Brain microvascular endothelial cell (primary cell): ENCODE measurements at regions not wholly inside any gene's neighbourhood (a gene's known extent, or its start where the extent isn't known, plus 50 kb on each side); places are given as distances from the start of the nearest gene placed in this dataset.

ENCODE experiments used
- DNase-seq: peaks from one replicate; pipeline ENCODE4 v3.0.0-alpha.2; 2020
- H3K27ac ChIP-seq: fragments of 250-450 bp; sonication (Bioruptor Pico); 2 replicates; pipeline ENCODE4 v1.5.1; 2020; ENCODE audit warnings: mild to moderate bottlenecking, moderate library complexity
- H3K27me3 ChIP-seq: fragments of 250-450 bp; sonication (Bioruptor Pico); replicated peaks from 2 replicates; pipeline ENCODE4 v1.5.1; 2020; ENCODE audit warnings: mild to moderate bottlenecking
- H3K36me3 ChIP-seq: fragments of 250-450 bp; sonication (Bioruptor Pico); replicated peaks from 2 replicates; pipeline ENCODE4 v1.5.1; 2020; ENCODE audit warnings: mild to moderate bottlenecking
- H3K4me3 ChIP-seq: 2 replicates; pipeline ENCODE4 v1.5.1; 2011; ENCODE audit warnings: low read depth, mild to moderate bottlenecking, control low read depth, low read length, moderate library complexity
- in situ Hi-C: cut with HindIII; loops from 2 replicates; pipeline ENCODE4 v1.10.0; 2017; ENCODE audit warnings: low sequenced_read_pairs, low pct_ligation_motif_present
- TF ChIP-seq, protein P1 (sequence below): IDR thresholded peaks from 2 replicates; pipeline ENCODE4 v1.5.1; 2011; ENCODE audit warnings: low read depth, mild to moderate bottlenecking, moderate library complexity, low read length, control low read depth, inconsistent platforms; ENCODE audit errors: missing control alignments

DNA sequence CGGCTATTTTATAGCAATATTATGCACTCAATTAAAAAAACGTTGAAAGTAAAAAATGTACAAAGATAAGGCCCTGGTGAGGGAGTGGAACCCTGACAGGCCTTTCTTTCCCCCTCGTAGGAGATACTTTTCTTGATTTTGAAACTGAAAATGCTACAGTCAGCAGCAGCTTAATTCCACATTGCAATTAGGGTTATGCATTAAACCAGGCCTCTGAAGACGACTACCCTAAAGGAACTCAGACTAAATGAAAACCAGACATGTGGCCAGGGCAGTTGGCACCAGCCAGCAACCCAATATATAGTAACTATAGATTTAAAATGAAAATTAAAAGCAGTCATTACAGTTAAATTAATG, 463.2 kb upstream of the MAF start:
- Histone ChIP-seq H3K27me3 (no peaks in the 10 kb centered on the region), H3K27ac (no peak overlapping the region), H3K36me3 (no peaks in the 10 kb centered on the region), H3K4me3 (no peak overlapping the region)
- DNase-seq, result no peak
- in situ Hi-C loops, result no loop called here
- TF ChIP-seq, protein P1, sequence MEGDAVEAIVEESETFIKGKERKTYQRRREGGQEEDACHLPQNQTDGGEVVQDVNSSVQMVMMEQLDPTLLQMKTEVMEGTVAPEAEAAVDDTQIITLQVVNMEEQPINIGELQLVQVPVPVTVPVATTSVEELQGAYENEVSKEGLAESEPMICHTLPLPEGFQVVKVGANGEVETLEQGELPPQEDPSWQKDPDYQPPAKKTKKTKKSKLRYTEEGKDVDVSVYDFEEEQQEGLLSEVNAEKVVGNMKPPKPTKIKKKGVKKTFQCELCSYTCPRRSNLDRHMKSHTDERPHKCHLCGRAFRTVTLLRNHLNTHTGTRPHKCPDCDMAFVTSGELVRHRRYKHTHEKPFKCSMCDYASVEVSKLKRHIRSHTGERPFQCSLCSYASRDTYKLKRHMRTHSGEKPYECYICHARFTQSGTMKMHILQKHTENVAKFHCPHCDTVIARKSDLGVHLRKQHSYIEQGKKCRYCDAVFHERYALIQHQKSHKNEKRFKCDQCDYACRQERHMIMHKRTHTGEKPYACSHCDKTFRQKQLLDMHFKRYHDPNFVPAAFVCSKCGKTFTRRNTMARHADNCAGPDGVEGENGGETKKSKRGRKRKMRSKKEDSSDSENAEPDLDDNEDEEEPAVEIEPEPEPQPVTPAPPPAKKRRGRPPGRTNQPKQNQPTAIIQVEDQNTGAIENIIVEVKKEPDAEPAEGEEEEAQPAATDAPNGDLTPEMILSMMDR, result no peak

DNA sequence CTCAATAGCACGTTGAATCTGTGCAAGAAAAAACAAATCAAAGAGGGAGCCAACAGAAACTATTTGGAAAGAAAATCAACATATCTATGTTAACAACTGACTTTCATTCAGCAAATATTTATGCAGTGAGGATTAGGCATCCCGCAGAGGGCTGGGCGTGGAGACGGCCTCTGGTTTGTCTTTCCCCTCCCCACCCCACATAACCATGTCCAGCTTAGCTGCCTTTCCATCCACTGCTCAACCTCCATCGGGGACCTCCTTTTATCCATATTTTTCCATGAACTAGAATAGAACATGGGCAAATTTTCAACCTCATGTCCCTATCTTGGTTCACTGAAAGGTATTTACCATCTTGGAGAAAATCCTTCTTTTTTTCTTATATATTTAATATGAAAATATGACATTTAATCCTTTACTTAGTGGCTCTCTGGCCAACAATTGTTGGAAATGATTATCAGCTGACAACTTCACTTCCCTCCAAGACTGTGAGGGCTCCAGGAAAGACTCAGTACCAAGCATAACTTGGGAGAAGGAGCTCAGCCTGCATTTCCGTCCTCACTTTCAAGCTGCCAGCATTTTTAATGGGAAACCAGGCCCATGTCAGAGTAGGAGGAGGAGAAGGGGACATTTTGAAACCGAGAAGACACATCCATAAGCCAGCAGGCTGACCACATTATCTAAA, 462.6 kb upstream of the MAF start:
- no peaks in the 10 kb centered on the region for H3K27me3 ChIP-seq
- H3K4me3 ChIP-seq, result no peak overlapping the region
- H3K36me3 ChIP-seq, result no peaks in the 10 kb centered on the region
- in situ Hi-C loops, result no loop called here
- peak; percentile 40 for DNase-seq
- H3K27ac ChIP-seq, result no peak overlapping the region
- TF ChIP-seq, protein P1, result no peak

DNA sequence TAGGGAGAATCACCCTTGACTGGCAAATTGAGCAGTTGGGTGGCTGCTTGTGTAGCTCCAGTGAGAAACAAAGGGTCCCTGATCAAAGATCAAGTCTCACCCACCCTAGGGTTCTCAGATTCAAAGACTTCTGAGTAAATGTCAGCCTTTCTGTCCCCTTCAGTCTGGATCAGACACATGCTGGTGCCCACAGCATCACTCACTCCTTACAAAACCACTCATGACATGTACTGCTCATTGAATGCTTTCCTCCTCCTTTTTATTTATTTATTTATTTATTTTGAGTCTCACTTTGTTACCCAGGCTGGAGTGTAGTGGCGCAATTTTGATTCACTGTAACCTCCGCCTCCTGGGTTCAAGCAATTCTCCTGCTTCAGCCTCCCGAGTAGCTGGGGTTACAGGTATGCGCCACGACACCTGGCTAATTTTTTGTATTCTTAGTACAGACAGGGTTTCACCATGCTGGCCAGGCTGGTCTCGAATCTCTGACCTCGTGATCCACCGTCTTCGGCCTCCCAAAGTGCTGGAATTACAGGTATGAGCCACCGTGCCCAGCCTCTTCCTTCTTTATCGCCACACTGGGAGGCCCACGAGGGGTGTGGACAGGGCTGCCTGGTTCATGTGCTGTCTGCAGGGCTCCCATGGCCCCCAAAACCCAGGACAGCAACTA, 462.0 kb upstream of the MAF start:
- DNase-seq, result no peak
- TF ChIP-seq, protein P1, result no peak
- H3K27me3 ChIP-seq, result no peaks in the 10 kb centered on the region
- in situ Hi-C loops, result no loop called here
- H3K27ac ChIP-seq, result no peak overlapping the region
- no peaks in the 10 kb centered on the region for H3K36me3 ChIP-seq
- no peak overlapping the region for H3K4me3 ChIP-seq

DNA sequence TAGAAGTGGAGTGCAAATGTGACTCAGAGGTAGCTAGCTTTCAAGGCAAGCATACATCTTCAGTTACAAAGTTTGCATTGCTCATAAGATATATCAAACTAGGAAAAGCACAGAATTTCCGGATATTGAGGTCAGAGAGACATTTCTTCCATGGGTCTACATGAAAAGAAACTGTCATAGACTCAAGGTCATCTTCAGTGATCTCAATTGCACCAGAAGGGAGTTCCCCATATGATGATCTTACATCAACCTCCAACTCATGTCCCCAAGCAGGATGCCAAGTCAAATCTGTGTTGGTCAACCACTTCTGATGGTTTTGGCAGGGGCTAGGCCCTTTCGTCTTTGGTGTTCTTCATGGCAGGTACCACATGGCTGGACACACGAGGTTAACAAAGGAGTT, 459.9 kb upstream of the MAF start:
- no peaks in the 10 kb centered on the region for H3K36me3 ChIP-seq
- in situ Hi-C loops, result no loop called here
- no peak overlapping the region for H3K4me3 ChIP-seq
- TF ChIP-seq, protein P1, result no peak
- no peak overlapping the region for H3K27ac ChIP-seq
- no peaks in the 10 kb centered on the region for H3K27me3 ChIP-seq
- DNase-seq, result peak; percentile 7

DNA sequence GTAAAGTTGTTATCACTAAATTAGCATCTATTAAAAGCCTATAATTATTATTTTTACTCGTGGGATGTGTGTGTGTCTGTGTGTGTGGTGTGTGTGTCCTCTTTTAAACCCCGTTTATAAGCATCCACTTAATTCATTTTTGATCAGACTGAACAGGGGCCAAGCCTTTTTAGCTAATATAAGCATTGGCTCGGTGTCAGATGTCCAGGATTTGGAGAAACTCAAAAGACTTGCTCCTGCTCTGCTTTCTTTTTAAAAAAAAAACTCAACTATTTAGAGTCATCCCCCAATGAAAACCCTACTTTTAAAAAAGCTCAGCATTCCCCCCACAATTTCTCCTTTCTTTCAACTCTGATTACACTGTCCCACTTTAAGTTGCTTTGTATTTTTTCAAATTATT, 459.3 kb upstream of the MAF start:
- no peak overlapping the region for H3K27ac ChIP-seq
- H3K36me3 ChIP-seq, result no peaks in the 10 kb centered on the region
- H3K27me3 ChIP-seq, result no peaks in the 10 kb centered on the region
- H3K4me3 ChIP-seq, result no peak overlapping the region
- no peak for DNase-seq
- TF ChIP-seq, protein P1, result no peak
- in situ Hi-C loops, result no loop called here
